ENCODE measurements at regions not wholly inside any gene's neighbourhood (a gene's known extent, or its start where the extent isn't known, plus 50 kb on each side); places are given as distances from the start of the nearest gene placed in this dataset.

GRCh38 chr15:39088156-39088555, 492.7 kb upstream of the THBS1 start:
- TF ChIP-seq POLR2A (IDR thresholded peaks at IDR 0.05): no peak
- no peak for TF ChIP-seq CTCF (IDR thresholded peaks at IDR 0.05)
- TF ChIP-seq EP300 (IDR thresholded peaks at IDR 0.05): no peak
